Anterior cingulate cortex (tissue), 58 donors: ENCODE measurements at regions not wholly inside any gene's neighbourhood (a gene's known extent, or its start where the extent isn't known, plus 50 kb on each side); places are given as distances from the start of the nearest gene placed in this dataset.
"Not testable (repeated sequence)": the region's sequence is repeated elsewhere in the genome, so short reads cannot be mapped to it uniquely, and the experiment has no call there.

Experiments used
- DNase-seq, 58 donors: peaks; one replicate each; lab custom pipeline; 2025; lab: John Stamatoyannopoulos, UW

DNA sequence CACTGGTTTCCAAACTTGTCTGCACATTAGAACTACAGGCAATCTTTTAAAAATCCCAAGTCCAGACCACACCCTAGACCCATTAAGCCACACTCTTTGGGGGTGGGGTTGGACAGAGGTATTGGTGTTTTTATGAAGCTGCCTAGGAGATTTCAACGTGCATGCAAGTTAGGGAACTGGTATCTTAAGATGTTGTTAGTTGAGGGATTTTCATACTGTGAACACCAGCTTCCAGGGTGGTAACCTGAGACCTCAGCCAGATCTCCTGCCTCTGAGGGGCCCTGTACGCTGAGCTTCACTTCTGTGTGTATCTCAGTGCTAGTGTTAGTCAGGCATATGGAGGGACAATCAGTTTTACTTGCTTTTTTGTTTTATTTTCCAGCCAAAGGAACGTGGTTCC lies 138.0 kb downstream of the UTRN start:
- DNase-seq, result no peak

DNA sequence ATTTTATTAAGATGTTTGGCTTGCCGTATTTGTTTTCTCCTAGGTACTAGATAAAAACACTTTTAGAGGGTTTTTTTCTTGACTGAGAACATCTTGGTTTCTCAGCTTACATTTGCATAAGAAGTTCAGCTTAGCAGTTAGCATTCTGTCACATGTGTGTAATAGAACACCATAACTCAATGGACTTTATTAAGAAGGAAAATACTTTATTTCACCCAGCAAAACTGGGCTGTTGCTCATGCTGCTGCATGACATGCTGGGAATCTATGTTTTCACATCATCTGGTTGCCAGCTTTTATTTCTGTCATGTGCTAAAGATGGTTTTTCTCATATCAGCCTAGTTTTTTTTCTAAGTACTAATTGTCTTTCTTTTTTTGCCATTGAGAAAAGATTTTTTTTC lies 144.6 kb downstream of the UTRN start:
- DNase-seq, result no peak

DNA sequence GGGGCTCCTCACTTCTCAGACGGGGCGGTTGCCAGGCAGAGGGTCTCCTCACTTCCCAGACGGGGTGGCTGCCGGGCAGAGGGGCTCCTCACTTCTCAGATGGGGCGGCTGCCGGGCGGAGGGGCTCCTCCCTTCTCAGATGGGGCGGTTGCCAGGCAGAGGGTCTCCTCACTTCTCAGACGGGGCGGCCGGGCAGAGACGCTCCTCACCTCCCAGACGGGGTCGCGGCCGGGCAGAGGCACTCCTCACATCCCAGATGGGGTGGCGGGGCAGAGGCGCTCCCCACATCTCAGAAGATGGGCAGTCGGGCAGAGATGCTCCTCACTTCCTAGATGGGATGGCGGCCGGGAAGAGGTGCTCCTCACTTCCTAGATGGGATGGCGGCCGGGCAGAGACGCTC lies 148.3 kb downstream of the UTRN start:
- DNase-seq, result not testable (repeated sequence)

DNA sequence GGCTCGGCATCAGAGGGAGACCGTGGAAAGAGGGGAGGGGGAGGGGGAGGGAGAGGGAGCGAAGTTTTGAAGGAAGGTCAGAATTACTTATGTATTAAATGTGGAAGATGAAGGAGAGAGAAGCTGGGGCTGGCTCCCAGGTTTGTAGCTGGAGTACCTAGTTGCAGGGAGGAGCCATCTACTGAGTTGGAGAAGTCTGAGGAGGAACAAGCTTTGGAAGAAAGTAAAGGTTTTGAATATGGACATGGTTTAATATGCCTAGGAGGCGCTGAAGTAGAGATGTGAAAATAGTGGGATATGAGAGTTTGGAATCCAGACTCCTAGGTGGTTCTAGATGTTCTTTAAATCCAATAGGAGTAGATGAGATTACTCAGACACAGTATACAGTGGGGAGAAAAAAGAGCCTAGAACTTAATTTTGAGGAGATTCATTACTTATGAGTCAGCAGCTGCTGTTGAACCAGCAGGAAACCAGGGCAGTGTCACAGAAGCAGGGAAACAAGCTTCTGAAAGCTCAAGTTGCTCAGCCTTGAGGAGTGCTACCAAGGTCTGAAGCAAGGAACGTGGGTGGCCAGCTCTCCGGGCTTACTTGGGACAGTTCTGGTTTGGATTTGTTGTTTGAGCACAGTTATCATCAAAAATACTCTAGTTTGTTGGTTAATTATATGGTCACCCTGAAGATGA lies 149.3 kb downstream of the UTRN start:
- no peak for DNase-seq

DNA sequence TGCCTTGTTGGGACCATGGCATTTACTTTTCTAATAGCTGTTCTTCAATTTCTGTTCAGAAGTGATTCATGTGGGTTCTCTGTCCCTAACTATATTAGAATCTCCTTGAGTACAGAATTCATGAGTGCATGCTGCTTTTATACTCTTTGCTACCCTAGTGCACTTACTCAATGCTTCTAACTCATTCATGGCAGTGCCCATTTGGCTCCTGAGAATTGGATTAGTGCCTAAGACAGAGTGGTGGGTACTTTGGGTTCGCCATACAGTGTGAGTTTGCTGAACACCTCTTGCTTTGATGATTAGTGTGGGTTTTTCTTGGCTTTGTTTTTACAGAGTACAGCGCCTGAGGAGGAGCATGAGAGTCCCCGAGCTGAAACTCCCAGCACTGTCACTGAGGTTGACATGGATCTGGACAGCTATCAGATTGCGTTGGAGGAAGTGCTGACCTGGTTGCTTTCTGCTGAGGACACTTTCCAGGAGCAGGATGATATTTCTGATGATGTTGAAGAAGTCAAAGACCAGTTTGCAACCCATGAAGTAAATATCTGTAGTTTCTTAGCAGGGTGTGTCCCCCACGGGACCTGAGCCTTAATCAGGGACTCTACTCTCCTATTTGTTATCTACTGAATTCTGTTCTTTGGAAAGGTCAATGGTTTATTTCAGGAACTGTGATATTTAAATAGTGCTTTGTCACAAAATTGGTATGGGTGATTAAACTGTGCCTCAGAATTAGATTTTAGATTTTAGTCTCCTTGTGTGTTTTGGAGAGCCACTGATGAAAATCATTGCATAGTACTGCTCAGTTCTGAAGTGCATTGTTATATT lies 150.7 kb downstream of the UTRN start:
- DNase-seq, result no peak

DNA sequence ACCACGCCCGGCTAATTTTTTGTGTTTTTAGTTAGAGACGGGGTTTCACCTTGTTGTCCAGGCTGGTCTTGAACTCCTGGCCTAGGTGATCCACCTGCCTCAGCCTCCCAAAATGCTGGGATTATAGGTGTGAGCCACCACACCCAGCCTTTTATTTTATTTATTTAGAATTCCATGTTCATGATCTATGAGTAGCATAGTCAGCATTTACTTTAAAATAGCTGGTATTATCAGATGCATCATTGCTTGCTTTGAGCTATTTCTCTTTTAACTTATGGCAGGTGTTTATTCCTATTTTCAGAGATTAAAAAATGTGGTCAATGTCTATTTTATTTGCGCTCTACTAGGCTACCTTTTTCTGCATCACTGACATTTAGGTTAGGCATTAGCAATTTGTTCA lies 152.0 kb downstream of the UTRN start:
- no peak for DNase-seq

DNA sequence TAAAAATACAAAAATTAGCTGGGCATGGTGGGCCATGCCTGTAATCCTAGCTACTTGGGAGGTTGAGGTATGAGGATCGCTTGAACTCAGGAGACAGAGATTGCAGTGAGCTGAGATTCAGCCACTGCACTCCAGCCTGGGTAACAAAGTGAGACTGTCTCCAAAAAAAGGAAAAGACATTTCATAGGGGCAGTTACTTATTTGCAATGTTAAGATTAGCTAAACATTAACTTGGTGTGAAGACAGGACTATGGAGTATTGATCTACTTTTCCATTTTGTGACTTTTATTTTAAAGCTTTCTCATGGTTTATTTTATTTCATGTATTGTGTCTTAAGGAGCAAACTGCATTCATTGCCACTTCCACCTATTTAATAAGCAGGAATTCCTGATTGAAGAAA lies 153.0 kb downstream of the UTRN start:
- no peak for DNase-seq

DNA sequence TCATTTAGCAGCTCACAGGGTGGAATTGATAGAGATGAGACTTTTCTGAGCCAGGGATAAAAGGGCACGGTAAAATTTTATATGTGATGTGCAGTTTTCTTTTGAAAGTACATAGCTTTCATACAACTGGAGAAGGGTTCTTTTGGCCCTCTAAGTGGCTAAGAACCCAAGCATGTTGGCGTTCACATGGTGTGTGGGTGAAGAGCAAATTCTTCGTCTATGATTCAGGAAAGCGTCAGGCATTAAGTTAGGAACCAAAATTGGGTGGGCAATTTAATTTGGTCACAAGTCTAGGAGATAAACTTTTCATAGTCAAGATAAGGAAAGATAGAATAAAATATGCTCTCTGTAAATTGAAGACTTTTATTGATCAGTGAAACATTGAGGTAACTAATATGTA lies 153.9 kb downstream of the UTRN start:
- DNase-seq, result no peak

DNA sequence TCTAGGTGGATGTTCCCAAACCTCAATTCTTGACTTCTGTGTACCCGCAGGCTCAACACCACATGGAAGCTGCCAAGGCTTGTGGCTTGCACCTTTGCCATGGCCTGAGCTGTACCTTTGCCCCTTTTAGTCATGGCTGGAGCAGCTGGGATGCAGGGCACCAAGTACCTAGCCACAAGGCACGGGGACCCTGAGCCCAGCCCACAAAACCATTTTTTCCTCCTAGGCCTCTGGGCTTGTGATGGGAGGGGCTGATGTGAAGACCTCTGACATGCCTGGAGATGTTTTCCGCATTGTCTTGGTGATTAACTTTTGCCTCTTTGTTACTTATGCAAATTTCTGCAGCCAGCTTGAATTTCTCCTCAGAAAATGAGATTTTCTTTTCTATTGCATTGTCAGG lies 156.7 kb downstream of the UTRN start:
- DNase-seq, result not testable (repeated sequence)

DNA sequence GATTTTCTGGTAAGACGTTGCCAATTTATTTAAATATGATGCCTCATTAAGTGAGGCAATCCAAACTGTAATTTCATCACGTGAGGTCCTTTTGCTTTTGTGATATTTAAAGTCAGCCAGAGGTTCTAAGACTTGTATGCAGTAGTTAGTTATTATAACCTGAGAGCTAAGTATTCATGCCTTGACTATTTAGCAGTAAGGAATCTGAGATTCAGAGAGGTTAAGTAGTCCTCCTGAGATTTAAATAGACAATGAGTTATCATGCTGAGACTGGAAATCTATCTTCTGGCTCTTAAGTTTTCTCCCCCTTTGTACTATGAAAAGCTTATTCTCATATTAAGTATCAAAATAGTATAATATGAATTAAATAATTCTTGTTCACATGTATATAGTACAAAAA lies 158.0 kb downstream of the UTRN start:
- DNase-seq, result no peak

DNA sequence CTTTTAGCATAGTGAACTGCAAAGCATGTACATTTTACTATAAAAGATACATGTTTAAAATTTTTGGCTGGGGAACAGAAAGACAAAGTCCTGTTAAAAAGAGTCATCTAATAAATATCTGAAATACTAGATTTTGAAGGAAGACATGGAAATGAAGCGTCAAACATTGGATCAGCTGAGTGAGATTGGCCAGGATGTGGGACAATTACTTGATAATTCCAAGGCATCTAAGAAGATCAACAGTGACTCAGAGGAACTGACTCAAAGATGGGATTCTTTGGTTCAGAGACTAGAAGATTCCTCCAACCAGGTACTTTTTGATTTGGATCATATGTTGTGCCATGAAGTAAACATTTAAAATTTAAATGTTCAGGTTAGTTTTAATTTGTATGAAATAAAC lies 162.3 kb downstream of the UTRN start:
- no peak for DNase-seq

DNA sequence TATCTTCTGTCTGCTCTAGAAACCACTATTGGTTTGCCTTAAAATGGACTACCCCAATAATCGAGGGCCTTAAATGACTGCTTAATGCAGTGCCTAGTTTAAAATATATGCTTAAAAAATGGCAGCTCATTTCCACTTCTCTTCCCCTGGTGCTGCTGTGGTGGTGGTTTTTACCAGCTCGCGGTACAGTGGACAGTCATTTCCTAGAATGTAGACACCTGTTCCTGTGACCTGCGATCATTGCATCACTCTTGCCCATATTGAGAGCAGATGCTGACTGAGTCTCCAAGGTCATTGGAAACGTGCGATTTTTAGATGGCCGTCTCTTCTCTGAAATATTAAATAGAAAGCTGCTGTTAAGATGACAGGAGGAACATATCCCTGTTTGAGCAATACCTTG lies 164.1 kb downstream of the UTRN start:
- DNase-seq, result no peak

DNA sequence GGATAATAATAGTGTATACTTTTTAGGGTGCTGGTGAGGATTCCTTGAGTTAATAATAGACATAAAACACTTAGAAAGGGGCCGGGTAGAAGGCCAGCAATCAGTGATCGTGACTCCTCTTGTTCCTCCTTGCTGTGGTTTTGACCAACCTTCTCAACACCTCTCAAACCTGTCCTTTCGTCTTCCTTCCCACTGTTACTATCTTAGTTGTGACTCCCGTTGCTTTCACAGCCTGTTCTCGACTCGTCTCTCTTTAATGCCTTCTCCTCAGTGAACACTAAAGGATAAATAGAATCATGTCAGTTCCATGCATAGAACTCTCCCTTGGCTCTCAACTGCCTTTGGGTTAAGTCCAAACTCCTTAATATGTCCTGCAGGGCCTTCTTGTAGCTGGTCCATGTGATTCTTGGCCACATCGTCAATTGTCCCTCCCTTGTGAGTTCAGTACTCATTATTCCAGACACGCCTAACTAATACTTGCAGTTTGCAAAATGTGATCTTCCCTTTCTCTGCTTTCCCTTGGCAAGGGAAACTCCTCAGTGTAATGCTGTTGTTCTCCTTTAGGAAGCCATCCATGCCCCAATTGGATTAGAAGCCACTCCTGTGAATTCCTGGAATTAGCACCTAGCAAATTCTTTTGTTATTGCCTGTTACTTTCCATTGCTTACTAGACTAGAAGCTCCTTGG lies 164.9 kb downstream of the UTRN start:
- DNase-seq, result no peak

DNA sequence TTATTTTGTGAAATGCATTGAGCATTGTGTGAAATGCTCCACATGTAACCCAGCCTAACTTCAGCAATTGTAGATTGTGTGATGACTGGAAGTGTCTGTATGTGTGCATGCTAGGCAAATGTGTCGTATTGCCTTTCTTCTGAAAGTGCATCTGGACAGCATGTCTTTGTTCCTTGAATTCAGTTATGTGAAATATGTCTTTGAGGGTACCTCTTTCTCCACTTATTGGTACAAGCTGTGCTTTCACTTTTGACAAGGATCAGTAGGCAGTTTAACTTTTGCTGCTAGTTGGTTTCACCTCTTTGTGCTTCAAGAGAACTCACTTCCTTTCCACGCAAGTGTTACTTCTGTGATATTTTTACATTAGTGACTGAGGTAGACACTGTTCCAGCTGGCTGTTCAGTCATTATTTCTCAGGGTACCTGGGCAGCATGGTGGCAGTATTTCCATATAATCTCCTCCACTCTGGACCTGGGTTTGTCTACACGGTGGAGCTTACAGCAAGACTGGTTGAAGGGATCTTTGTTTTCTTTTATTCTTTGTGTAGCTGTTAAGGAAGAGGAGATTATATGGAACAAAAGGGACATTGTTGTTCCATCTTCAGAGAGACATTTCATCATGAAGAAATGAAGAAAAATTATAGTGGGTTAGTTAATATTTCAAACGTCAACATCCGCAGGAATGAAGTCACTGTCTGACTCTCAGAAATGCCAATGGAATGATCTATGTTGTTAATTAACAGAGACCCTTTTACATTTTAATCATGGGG lies 175.4 kb downstream of the UTRN start:
- DNase-seq, result no peak

DNA sequence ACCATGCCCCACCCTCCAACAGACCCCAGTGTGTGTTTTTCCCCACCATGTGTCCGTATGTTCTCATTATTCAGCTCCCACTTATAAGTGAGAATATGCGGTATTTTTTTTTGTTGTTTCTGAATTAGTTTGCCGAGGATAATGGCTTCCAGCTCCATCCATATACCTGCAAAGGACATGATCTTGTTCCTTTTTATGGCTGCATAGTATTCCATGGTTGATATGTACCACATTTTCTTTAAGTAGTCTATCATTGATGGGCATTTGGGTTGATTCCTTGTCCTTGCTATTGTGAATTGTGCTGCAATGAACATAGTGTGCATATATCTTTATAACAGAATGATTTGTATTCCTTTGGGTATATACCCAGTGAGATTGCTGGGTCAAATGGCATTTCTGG lies 176.9 kb downstream of the UTRN start:
- no peak for DNase-seq

DNA sequence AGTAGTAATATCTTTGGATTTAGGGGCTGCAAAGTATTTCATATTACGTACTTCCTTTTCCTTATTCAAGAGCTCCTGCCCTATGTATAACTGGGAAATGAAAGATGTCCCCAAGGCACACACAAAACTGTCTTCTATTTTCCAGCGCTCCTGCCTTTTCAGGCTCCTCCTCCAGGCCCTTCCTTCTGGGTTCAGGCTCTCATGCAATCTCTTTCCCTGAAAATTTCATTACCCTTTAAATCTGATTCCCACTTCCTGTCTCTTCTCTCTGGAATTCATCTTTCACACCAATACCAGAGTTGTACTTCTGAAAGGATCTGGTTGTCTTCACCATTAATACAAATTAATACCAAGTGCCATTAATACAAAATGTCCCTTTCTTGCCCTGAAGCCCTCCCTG lies 181.6 kb downstream of the UTRN start:
- no peak for DNase-seq

DNA sequence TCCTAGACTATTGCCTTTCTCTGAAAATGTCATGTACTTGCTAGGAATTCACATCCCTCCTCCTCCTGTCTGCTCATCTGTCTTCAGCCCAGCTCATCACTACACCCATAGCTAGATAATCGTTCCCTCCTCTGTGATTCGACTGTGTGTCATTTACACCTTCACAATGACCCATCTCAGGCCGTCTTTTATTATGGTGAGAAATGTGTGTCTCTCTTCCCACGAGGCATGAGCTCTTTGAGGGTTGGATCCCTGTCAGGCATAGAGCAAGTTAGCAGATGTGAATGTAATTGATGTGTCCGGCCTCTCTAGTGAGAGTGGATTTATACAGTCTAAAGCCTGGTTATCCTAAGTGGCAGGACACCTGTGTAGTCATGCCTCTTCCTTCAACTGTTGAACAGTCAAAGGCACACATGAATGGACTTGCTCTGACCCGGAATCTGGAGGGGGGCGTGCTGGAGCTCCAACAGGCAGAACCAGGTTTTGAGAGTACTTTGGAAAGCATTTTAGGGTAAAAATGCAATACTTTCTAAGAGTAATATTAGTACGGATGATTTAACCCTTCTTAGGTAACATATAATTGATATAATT lies 182.1 kb downstream of the UTRN start:
- no peak for DNase-seq

DNA sequence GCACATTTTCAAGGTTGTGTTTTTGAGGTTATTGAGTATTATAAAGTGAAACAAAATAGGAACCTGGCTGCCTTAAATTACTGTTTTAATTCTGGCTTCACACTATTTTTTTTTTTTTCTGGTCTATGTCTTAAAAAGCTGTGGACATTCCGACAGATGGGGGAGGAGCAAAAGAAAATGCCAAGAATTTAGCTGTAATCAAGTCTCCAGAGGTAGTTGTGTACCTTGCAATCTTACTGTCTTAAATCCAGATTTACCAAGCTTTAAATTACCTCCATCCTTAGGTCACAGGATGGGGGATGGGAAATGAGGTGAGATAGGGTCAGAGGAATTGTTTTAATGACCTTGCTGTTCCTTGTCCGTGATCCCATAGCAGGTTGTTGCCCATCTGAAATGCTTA lies 182.8 kb downstream of the UTRN start:
- no peak for DNase-seq

DNA sequence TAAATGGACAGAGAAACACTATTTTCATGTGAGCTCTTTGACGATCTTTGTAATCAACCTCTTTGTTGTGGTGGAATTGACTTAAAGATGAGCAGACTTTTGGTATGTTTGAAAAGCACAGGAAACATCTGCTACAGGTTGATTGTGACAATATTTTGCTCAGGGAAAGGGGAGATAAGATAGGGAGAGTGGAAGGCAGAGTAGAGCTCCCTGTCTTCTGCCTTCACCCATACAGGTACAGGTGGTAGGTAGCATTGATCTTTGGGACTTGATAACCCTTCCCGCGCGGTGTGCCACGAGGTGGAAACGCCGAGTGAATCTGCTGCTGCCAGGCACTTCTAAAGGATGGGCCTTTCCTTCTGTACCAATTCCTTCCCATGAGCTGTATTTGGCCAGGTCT lies 183.6 kb downstream of the UTRN start:
- no peak for DNase-seq

DNA sequence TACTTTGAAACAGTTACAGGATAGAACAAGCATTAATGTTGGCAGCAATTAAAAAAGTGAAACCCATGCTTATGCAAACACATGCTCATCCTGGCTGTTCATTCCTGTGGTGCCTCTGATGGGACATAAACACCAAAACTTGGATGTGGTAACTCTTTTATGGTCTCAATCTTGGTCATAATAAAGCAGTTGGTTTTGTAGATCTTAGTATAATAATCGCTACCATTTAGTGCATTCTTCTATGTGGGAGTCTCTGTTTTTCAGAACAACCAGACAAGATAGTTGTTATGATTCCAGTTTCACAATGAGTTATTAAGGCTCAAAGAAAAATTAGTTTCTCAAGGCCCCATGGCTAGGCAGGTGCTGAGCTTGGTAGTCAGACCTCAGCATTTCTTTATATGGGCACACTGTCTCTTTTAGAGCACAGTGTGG lies 184.0 kb downstream of the UTRN start:
- no peak for DNase-seq
